Type B pancreatic cell (in vitro differentiated cells): ENCODE measurements at regions not wholly inside any gene's neighbourhood (a gene's known extent, or its start where the extent isn't known, plus 50 kb on each side); places are given as distances from the start of the nearest gene placed in this dataset.
A peak's percentile ranks its signal among the peaks of the same experiment; 100 is the strongest.

Source experiments
- DNase-seq: peaks from one replicate; pipeline ENCODE4 v3.0.0; 2021; ENCODE audit warnings: mixed read lengths; ENCODE audit not compliant: unreplicated experiment; ENCODE audit errors: extremely low spot score
- H3K27ac Mint-ChIP-seq: 2 replicates; pipeline ENCODE4 v1.8.0; 2021; ENCODE audit warnings: mild to moderate bottlenecking, mixed read lengths
- H3K27me3 Mint-ChIP-seq: 2 replicates; pipeline ENCODE4 v1.8.0; 2021; ENCODE audit warnings: mixed read lengths
- H3K36me3 Mint-ChIP-seq: 2 replicates; pipeline ENCODE4 v1.8.0; 2021; ENCODE audit warnings: mixed read lengths
- H3K4me1 Mint-ChIP-seq: one replicate; pipeline ENCODE4 v1.8.0; 2021; ENCODE audit warnings: mixed read lengths; ENCODE audit not compliant: unreplicated experiment
- H3K4me3 Mint-ChIP-seq: 2 replicates; pipeline ENCODE4 v1.8.0; 2021; ENCODE audit warnings: mild to moderate bottlenecking, mixed read lengths
- H3K9me3 Mint-ChIP-seq: 2 replicates; pipeline ENCODE4 v1.8.0; 2021; ENCODE audit warnings: mixed read lengths
- CTCF ChIP-seq: fragments of 200-600 bp; sonication (generic); conservative IDR thresholded peaks from 2 replicates; pipeline ENCODE4 v1.5.0; 2021; ENCODE audit warnings: antibody characterized with exemption, mild to moderate bottlenecking

GRCh38 chr1:25148673-25149300 lies 83.5 kb downstream of the SYF2 start:
- Mint-ChIP-seq H3K9me3 (peaks cover 9% of the 10 kb centered on the region), H3K27ac (no peak overlapping the region)

GRCh38 chr1:25146451-25146855 lies 85.8 kb downstream of the SYF2 start:
- Mint-ChIP-seq H3K4me3 (no peak overlapping the region), H3K27me3 (peaks cover 2% of the 10 kb centered on the region), H3K4me1 (peaks cover 3% of the 10 kb centered on the region), H3K9me3 (peaks cover 9% of the 10 kb centered on the region), H3K36me3 (no peaks in the 10 kb centered on the region), H3K27ac (no peak overlapping the region)
- no peak for DNase-seq
- no peak for TF ChIP-seq CTCF

More at GRCh38 chr1:25148673-25149300, 83.5 kb downstream of the SYF2 start:
- no peak overlapping the region for H3K4me3 Mint-ChIP-seq
- no peaks in the 10 kb centered on the region for H3K36me3 Mint-ChIP-seq
- peak; percentile 49 for TF ChIP-seq CTCF
- DNase-seq, result no peak
- peaks cover 2% of the 10 kb centered on the region for H3K27me3 Mint-ChIP-seq
- no peaks in the 10 kb centered on the region for H3K4me1 Mint-ChIP-seq

- Mint-ChIP-seq H3K27me3 (peaks cover 2% of the 10 kb centered on the region), H3K9me3 (peaks cover 5% of the 10 kb centered on the region)
These were observed 86.4 kb downstream of the SYF2 start for GRCh38 chr1:25145775-25146393.

GRCh38 chr1:25140073-25140797 lies 92.1 kb downstream of the SYF2 start:
- H3K4me3 Mint-ChIP-seq, result no peak overlapping the region
- H3K4me1 Mint-ChIP-seq, result peaks cover 19% of the 10 kb centered on the region
- DNase-seq, result peak; percentile 43
- TF ChIP-seq CTCF, result no peak
- H3K9me3 Mint-ChIP-seq, result no peaks in the 10 kb centered on the region
- H3K27ac Mint-ChIP-seq, result no peak overlapping the region
- H3K36me3 Mint-ChIP-seq, result no peaks in the 10 kb centered on the region
- peaks cover 5% of the 10 kb centered on the region for H3K27me3 Mint-ChIP-seq

More at GRCh38 chr1:25145775-25146393, 86.4 kb downstream of the SYF2 start:
- Mint-ChIP-seq H3K4me3 (no peak overlapping the region), H3K36me3 (no peaks in the 10 kb centered on the region), H3K27ac (no peak overlapping the region), H3K4me1 (peaks cover 4% of the 10 kb centered on the region)
- DNase-seq, result no peak
- TF ChIP-seq CTCF, result no peak

- Mint-ChIP-seq H3K4me1 (peaks cover 27% of the 10 kb centered on the region), H3K36me3 (no peaks in the 10 kb centered on the region), H3K27ac (no peak overlapping the region), H3K9me3 (no peaks in the 10 kb centered on the region), H3K4me3 (no peak overlapping the region), H3K27me3 (peaks cover 9% of the 10 kb centered on the region)
- TF ChIP-seq CTCF, result no peak
- DNase-seq, result no peak
These were observed 94.5 kb downstream of the SYF2 start for GRCh38 chr1:25137521-25138395.
